HG03103 (cell line): ENCODE measurements at regions not wholly inside any gene's neighbourhood (a gene's known extent, or its start where the extent isn't known, plus 50 kb on each side); places are given as distances from the start of the nearest gene placed in this dataset.
"Not testable (repeated sequence)": the region's sequence is repeated elsewhere in the genome, so short reads cannot be mapped to it uniquely, and the experiment has no call there.

ENCODE experiments used
- ATAC-seq: cut with Tn5 transposase; IDR thresholded peaks from one replicate; pipeline ENCODE4 v1.9.1; 2021; ENCODE audit warnings: low read depth; ENCODE audit not compliant: unreplicated experiment

DNA sequence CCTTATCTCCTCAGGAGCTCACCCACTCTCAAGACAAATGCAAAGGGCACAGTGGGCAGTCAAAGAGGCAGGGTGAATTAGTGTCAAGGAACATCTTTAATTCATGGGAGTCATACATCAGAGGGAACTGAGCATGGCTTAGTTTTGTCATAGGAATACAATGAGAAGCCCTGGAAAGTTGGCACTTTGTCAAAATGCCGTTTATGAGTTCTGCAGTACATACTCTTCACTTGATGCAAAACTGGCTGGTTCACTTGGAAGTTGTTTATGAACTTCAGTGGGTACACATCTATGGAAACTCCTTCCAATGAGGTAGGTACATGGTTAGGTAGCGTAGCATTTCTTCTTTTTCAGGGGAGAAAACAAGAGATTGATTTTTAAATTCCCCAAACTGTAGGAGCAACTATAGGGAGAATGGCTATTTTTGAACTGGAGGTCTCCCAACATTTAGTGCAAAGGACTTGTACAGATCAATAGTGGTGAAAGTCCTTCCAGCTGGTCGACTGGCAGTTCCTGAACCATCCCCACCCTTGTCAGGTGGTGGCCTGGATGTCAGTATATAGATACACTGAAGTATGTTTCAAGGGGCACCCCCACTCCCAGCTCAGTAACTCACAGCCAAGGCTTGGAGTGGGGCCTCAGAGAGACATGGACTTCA is 580.5 kb downstream of the REEP3 start:
- no peak for ATAC-seq

DNA sequence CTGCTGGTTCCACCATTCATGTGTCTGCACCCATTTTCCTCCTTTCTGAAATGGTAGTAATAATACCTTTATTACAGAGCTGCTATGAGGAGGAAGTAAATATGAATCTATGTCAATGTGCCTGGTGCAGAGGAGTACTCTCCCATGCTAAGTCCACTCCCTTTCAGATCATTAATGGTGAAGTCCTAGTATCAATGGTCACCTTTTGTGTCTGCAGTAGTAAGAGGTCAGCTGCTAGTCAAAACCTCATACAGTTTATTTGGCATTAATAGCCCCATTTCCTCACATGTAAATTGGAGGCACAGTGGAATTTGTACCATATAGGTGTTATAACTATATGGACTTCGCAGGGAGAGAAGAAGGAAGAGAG is 581.0 kb downstream of the REEP3 start:
- no peak for ATAC-seq

DNA sequence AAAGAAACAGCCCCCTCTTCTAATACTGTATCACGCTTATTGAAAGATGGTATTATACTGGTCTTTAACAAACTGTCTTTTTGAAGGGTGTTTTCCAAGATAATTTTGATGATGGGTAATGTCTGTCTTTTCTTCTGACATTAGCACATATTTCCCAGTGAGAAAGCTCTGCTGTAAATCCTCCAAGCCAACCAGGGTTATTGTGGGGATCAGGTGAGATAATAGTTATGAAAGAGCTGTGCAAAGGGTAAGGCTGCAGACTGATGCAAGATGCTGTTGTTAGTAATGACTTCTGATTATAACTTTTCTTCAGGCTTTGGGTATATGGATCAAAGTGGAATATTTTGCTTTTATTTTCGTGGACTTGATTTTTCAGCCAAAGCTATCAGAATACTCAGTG is 581.7 kb downstream of the REEP3 start:
- no peak for ATAC-seq

DNA sequence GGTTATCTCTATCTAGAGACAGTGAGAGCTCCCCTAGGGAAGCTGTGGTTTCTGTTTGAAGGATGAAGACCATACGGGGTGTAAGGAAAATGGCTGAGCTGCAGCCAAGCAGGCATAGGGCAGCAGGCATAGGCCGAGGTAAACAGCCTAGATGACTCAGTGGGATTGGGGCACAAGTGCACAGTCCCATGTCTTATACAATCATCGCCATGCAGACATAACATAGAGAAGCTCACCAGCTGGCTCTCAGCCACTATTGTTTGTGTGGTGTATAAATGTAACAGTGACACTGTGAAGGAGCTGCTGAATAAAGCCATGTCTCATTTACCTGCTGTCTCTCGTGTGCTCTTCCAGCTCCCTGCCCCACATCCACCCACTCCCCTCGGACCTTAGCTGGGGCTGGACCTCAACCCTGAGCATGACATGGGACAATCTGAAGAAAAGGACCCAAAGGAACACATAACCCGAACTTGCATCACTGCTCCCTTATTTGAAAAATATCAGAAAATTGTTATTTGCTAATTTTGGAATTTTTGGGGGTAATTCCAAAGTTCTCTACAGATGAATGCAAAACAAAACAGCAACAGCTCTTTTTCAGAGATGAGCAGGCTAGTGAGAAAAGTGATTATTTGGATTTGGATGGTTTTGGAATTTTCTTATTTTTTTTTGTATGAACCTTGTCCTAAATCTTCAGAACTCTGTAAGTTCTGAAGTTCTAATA is 582.7 kb downstream of the REEP3 start:
- ATAC-seq, result no peak

DNA sequence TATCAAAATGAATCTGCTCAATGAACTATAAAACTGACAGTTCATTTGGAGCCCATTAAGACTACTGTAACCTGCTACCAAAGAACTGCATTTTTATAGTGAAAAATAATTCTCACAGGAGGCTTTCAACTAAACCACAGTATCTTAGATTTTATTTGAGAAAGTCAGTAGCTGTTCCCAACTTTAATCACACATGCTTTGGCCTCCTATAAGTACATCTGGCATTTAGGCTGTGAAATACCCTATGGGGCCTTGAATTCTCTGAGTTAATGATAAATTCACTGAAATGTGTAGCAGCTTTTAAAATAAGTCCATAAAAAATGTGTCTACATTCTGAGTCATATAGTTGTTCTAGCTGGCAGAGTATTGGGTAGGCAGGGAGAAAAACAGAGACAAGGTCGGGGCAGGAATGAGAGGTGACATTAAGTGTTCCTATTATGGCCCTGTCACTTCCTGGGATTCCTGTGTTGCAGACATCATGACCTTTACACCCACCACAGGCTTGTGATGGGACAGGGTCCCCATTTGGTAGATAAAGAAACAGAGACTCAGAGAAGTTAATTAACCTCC is 588.8 kb downstream of the REEP3 start:
- no peak for ATAC-seq

DNA sequence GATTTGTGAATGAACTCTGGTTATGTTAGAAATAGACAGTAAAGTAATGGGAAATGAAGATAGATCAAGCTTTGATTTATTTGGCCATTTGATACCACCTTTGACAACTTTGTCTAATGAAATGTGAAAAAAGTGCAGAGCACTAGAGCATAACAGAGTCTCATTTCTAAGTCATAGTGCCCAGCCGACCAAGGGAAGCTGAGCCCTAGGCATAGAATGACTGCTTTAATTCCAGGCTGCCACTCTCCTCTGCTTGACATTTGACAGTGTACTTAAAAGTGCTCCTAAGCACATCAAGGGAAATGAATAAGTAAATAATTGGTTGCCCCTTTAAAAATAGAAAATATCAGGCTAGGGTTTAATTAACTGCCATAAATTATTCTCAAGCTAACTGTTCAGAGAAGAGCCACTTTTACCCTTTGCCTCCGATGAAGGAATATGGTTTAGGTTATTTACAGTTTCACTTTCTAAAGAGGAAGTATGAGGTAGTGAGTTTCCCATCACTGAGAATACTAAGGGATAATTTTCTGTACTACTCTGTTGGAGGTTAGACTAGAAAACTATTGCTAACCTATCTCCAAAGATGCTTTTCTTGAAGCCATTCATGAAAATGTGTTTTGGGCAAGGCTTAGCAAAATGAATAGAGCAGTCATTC is 591.6 kb downstream of the REEP3 start:
- no peak for ATAC-seq

DNA sequence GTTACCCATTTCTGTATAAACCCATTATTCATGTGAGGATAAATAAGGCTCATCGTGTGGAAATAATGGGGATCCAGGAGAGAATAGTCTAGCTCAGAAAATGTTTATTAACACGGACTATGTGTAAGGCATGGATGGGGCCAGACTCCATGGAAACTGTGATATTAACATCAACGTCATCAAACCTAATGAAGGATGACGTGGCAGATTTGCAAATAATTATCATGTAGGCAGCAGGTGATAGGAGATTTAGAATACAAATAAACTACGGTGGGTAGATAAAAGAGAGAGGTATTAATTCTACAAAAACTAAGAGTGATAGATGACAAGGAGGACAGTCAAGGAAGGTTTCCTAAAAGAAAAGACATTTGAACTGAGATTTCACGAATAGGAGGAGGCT is 592.2 kb downstream of the REEP3 start:
- ATAC-seq, result no peak

DNA sequence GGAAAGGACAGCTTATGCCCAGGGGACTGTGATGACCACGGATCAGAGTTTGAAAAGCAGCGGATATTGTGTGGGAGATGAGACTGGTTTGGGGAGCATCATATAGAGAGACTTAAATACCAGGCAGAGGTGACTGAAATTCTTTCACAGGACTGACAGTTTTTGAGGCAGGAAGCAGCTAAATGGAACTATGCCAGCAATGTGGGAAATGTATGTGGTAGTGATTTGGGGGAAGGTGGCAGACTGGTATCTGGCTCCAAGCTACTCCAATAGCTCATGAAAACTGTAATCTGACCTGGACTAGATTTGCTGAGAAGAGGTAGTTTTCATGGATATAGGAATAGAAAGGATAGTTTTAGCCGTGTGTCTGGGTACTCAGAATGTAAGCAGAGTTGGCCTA is 592.6 kb downstream of the REEP3 start:
- ATAC-seq, result no peak

DNA sequence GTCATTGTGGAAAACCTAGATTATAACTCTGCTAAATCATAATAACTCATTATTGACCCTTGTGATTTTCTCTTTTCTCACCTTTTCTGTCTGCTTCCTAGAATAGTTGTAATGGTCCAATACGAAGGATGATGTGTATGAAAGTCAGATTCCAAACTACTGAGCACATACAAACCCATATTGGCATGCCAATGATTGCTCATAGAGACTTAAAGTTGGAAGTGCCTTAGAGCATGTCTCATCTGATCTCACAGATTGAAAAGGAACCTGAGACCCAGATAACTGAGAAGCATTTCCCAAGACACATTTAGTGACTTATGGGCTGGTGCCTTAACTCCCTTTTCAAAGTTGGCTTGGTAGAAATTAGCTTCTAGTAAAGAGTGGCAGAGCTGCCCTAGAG is 594.3 kb downstream of the REEP3 start:
- no peak for ATAC-seq

DNA sequence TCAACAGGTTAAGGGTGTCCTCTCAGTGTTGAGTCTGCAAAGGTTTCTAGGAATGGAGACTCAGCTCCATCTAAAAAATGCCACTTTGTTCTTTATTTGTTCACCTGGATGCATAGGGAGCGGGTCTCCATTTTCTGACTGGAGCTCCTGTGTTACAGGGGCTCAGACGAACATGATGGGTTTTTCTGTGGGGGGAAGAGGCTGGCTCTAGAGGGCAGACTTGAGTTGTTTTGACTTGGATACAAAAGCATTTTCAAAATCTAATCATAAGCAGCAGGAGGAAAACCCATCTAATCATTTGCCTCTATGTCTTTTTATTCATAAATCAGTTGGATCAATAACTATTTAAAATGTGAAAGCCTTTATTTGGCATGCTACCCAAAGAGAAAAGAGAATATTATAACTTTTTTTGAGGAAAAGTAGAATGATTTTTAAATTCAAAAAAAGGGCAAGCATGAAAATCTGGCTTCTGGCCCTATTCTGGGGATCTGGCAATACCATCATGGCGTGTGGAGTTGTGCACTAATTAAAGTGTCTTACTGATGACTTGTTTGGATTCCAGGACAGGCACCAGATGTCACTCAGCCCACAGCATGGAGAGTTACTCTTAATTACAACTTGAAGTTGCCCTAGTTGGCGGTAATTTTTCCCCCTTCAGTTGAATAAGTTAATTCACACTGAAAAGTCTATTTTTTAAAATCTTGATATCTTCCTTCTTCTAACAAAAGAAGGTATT is 594.9 kb downstream of the REEP3 start:
- ATAC-seq, result no peak

DNA sequence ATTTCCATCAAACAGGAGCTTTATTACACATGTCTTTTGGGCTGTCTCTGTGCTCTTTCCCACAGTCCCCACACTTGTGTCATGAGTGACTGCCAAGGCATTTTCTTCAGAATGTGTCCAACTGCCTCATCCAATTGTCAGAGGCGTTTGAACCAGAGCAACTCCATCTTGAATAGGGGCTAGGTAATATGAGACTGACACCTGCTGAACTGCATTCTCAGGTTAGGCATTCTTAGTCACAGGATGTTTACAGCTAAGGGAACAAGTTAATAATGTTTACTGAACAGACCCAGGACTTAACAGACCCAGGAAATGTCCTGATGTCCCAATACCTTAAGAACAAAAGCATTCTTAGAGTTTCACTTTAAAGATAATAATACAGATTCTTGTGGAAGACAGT is 595.5 kb downstream of the REEP3 start:
- no peak for ATAC-seq

DNA sequence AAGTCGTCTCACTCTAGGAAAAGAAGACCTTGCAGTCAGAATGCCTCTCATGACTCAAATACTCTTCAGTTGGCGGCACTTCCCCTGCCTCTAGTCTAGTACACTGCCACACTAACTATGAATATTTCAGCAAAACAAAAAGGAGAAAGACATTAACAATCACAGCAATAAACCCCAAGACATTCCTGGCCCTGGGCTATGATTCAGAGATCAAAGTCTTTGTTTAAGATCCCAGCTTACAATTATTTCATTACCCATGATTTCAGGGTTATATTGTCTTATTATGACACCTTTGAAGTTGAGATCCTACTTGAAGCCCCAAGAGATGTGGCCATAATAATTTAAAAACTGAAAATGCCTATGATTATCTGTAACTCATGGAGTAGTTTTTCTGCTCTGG is 597.5 kb downstream of the REEP3 start:
- ATAC-seq, result no peak

DNA sequence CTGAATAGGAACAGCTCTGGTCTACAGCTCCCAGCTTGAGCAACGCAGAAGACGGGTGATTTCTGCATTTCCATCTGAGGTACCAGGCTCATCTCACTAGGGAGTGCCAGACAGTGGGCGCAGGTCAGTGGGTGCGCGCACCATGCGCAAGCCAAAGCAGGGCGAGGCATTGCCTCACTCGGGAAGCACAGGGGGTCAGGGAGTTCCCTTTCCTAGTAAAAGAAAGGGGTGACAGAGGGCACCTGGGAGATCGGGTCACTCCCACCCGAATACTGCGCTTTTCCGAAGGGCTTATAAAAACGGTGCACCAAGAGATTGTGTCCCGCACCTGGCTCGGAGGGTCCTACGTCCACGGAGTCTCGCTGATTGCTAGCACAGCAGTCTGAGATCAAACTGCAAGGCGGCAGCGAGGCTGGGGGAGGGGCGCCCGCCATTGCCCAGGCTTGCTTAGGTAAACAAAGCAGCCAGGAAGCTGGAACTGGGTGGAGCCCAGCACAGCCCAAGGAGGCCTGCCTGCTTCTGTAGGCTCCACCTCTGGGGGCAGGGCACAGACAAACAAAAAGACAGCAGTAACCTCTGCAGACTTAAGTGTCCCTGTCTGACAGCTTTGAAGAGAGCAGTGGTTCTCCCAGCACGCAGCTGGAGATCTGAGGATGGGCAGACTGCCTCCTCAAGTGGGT is 599.2 kb downstream of the REEP3 start:
- not testable (repeated sequence) for ATAC-seq

DNA sequence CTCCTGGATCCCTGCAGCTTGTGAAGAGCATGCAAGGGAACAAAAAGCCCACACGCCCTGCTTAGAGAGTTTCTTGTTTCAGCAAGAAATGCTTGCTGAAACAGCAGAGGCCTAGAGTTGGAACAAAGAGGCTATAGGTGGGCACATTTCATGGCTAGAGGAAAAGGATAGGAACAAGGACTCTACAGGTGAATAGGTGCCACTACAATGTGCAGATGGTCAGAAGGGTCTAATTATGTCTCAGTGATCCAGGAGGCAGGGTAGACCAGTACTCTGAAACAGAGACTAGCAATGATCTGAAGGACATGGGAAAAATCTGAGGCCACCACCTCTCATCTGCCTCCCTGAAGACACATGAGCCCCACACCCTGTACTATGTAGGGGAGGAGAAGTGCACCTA is 609.0 kb downstream of the REEP3 start:
- ATAC-seq, result no peak

DNA sequence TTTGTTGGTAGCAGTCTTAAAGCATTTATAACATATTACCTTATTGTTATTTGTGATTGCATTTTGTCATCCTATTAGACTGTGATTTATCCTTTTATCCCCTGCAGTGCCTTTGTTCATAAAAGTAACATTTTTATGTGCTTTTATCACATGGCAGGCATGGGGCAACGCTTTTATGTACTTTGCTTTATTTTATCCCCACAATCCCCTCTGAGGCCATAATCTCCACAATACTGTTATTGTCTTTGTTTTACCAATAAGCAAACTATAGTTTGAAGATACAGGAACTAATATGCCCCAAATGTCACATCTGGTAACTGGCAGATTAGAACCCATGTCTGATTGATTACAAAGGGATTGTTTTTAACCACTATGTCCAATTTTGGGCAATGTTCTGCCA is 613.5 kb downstream of the REEP3 start:
- no peak for ATAC-seq

DNA sequence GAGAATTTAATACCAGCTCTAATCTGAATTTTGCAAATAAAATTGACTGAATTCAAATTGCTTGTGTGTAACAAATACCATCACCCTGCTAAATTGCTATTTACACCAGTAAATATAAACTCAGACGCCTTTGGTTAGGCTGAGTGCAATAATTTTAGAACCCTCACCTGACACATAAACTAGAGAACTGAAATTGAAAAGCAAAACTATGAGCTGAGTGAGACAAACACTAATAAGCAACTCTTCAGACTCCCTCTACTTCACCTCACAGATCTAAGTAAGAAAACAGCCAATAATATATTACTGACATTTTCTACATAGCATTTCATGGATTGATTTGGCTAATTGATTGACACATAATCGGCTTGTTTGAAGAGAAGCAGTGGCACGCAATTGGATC is 621.2 kb downstream of the REEP3 start:
- no peak for ATAC-seq

DNA sequence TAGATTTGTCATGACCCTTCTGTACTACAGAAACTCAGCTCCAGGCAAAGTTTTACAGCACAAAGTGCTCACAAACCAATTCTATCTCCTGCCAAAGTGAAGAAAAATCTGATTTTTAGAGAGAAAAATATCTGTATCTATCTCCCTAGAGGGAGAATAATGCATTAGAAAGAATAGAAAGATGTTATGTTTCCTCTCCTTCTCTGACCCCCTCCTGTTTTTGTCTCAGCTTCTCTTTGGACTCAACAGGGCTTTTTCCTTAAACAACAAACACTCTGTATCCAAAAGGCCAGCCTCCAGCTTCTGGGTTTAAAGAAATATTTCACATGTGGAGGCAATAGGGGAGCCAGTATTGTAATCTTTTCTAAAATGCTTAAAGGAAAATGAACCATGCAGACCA is 627.4 kb downstream of the REEP3 start:
- ATAC-seq, result no peak

DNA sequence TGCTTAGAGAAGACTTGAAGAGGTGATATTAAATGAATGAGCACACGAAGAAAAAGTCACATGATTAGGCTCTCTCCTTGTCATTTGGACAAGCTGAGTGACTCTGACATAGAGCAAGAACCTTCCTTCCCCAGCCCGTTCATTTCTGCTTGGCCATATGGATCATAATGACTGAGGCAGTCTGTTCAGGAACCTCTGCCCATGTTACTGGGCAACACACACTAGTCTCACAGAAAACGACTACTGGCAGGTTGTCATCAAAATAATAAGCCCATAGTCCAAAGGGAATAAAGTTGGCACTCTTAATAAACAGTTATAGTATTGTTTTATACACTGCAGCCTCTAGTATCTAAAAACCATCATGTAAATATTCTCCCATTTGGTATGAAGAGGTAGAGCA is 635.0 kb downstream of the REEP3 start:
- ATAC-seq, result no peak

DNA sequence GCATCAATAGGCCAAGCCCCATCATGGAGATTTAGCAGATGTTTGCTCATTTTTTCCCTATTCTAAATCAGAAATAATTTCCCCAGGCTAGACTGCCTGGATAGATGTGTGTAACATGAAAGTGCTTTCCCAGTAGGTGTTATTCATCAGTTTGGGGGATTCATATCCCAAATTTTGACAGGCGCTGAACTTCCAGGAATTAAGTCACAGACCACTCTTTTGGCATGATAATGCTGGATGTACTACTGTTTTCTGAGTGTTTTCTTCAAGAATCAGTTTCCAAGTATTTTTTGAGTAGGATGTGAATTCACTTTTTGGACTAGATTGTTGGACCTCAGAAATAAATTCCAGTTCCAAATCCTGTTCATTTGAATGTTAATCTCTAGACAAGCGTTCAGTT is 637.4 kb downstream of the REEP3 start:
- no peak for ATAC-seq
